HG02571 (cell line): ENCODE measurements at regions not wholly inside any gene's neighbourhood (a gene's known extent, or its start where the extent isn't known, plus 50 kb on each side); places are given as distances from the start of the nearest gene placed in this dataset.

Source experiments
- ATAC-seq: cut with Tn5 transposase; IDR thresholded peaks from one replicate; pipeline ENCODE4 v1.9.1; 2021; ENCODE audit warnings: mild to moderate bottlenecking, moderate library complexity; ENCODE audit not compliant: unreplicated experiment

DNA sequence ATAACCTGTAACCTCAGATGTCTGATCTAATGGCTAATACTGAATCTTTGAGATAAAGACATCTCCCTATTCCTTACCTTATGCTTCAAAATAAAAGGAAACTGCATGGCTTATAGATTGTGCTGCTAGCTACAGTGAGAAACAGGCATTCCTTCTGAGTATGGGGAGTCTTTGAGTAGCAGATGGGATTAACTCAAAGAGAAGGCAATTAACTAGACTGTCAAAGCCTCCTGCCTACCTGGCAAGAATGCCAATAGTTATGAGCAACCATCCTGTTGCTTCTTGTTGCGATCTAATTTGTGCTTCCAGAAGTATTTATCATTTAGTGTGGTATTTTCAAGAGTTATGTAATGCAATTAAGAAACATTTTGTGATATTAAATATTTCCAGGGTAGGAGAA, 660.0 kb upstream of the TMEFF2 start:
- ATAC-seq, result no peak

- no peak for ATAC-seq
Observed at GRCh38 chr2:192854031-192854430, 659.3 kb upstream of the TMEFF2 start.

- ATAC-seq, result no peak
Observed at GRCh38 chr2:192828947-192829346, 634.2 kb upstream of the TMEFF2 start.

GRCh38 chr2:192828175-192828574, 633.4 kb upstream of the TMEFF2 start:
- no peak for ATAC-seq

- ATAC-seq, result no peak
Observed at GRCh38 chr2:192827735-192828134, 633.0 kb upstream of the TMEFF2 start.

DNA sequence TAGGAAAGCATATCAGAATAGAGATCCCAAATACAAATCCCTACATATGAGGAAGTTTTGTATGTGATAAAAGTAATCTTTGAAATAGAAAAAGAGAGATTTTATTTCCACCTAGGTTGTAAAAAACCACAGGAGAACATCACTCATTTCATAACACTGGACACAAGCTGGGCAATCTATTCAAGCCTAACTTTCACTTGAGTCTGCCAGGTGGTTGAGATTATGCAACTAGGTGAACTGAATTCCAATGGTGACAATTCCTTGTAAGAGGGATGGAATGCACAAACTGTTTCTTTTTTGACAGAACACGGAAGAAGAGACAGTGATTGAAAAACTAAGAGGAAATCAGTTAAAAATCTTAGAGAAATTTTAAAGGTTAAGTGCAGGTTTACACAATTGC, 619.6 kb upstream of the TMEFF2 start:
- ATAC-seq, result no peak

- ATAC-seq, result no peak
Observed at GRCh38 chr2:192813341-192813740, 618.6 kb upstream of the TMEFF2 start.

GRCh38 chr2:192809173-192809572, 614.4 kb upstream of the TMEFF2 start:
- ATAC-seq, result no peak

DNA sequence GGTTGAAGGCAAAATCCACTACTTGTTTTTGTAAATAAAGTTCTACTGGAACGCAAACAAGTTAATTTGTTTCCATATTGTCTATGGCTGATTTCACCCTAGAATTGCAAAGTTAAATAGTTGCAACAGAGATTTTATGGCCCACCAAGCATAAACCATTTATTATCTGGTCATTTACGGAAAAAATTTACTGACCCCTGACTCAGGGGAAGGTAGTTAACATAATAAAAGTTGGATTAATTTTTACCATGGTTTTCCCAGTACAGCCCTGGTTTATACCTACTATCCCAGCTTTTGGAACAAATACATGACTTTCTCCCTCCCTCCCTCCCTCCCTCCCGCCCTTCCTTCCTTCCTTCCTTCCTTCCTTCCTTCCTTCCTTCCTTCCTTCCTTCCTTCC, 588.9 kb upstream of the TMEFF2 start:
- ATAC-seq, result no peak

GRCh38 chr2:192775459-192776262, 580.9 kb upstream of the TMEFF2 start:
- no peak for ATAC-seq

- ATAC-seq, result no peak
Observed at GRCh38 chr2:192775011-192775410, 580.3 kb upstream of the TMEFF2 start.

- ATAC-seq, result no peak
Observed at GRCh38 chr2:192773044-192773443, 578.3 kb upstream of the TMEFF2 start.

DNA sequence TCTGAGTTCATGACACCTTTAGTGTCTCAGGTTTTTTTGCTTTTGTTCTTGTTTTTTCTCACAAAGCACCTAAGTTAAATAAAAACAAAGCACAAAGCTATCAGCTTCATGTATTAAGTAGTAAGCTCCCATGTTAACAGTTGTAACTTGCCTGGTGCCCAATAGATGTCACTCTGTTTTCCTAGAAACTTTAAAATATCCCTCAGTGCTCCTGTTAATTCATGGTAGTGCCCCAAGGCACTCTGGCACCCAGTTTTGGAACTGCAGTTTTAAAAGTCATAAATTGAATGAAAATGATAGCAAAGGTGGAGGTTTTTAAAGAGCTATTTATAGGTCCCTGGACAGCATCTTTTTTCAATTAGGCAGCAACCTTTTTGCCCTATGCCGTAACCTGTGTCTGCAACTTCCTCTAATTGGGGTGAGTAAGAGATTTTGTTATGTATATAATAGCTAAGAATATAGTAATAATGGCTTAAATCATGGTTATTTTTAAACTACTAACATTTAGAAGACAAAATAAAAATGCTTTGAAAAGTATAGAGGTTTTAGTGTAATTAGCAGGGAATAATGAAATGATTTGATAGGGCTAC, 555.0 kb upstream of the TMEFF2 start:
- ATAC-seq, result no peak

DNA sequence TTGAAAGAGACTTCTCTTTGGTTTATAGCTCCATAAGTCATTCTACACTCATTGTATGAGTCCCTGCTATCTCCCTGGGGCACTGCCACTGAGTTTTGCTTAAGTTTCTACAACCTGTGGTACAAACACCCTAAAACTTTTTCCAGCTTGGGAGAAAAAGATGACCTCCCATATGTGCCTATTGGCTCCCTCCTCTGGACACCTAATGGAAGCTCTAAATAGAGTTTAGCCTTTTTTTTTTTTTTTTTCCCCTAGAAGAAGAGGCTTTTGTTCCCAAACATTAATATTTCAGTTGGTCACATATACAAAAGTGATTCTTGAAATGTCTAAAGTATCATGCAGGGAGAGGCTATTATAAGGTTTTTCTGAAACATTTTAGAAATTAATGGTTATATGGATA, 547.2 kb upstream of the TMEFF2 start:
- ATAC-seq, result no peak

DNA sequence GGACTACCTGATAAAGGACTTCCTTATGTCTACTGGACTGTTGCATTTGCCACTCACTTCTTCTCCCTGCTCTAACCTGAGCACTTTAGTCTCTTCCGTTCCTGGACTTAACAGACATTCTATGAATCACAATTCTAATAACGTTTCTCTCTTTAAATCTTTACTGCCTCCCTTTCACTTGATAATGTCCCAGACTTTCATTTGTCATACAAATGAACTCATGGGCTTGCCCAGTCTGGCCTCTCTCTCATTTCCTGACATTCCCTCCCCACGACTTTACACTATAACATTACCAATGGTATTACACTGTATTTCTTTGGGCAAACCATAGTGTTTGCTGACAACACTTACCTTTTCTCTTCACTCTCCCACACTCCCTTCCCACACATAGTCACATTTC, 540.7 kb upstream of the TMEFF2 start:
- no peak for ATAC-seq

- no peak for ATAC-seq
Observed at GRCh38 chr2:192729369-192729768, 534.6 kb upstream of the TMEFF2 start.

DNA sequence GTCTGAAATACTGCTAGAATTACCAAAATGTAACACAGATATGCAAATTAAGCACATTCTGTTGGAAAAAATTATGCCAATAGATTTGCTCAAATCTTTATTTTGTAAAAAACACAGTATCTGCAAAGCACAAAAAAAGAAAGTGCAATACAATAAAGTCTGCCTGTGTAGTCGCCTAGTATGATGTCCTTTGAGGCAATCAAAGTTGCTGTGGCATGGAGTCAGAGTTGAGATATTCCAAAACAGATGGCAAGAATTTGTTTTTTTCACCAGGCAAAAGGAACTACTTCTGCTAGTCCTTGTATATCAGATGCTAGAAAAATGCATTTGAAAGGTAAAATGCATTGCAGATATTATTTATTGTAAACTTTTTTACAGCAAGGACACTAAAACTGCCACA, 531.3 kb upstream of the TMEFF2 start:
- no peak for ATAC-seq

DNA sequence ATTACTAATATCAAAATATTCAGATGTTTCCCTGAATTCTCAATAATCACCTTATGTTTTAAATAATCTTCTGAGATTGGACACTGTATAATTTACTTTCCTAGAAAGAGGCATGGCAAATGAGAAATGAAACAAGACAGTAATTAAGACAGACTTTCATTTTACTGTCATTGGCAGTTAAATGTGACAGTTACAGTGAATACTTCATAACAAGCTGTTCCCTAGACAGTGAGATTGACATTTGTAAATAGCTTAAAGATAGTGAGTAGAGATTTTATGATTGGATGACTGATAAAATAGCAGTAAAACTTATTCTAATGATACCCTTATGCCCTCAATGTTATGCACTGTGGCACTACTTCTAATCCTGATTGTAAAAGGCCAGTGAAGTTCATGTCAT, 524.9 kb upstream of the TMEFF2 start:
- ATAC-seq, result no peak

GRCh38 chr2:192718340-192718739, 523.6 kb upstream of the TMEFF2 start:
- no peak for ATAC-seq

GRCh38 chr2:192700934-192701333, 506.2 kb upstream of the TMEFF2 start:
- ATAC-seq, result no peak

GRCh38 chr2:192697880-192698279, 503.1 kb upstream of the TMEFF2 start:
- no peak for ATAC-seq

DNA sequence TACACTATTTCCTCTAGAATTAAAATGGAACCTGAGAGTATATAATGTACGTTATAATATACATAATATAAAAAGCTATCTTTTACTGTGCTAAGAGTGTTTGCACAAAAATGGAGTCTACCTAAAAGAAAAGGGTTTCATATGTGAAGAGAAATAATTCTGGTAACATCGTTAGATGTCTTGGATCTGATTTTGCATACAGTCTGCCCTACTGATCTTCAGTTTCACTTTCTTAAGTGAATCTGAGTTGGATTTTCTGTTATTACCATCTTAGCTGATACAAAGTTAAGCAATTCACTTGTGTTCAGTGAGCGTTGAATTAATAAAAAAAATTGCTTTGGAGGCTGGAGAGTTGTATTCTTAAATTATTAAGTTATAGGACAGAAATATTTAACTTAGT, 502.1 kb upstream of the TMEFF2 start:
- no peak for ATAC-seq

GRCh38 chr2:192687015-192687414, 492.3 kb upstream of the TMEFF2 start:
- ATAC-seq, result no peak
